ENCODE measurements at regions not wholly inside any gene's neighbourhood (a gene's known extent, or its start where the extent isn't known, plus 50 kb on each side); places are given as distances from the start of the nearest gene placed in this dataset.

GRCh38 chr2:176388861-176389260, 119.6 kb downstream of the MTX2 start:
- Mint-ChIP-seq H3K27ac (ENCODE audit: unreplicated experiment) (no peak overlapping the region), H3K4me3 (ENCODE audit: unreplicated experiment) (no peak overlapping the region), H3K27me3 (ENCODE audit: unreplicated experiment) (no peaks in the 10 kb centered on the region), H3K4me1 (ENCODE audit: low read depth, unreplicated experiment) (no peaks in the 10 kb centered on the region), H3K36me3 (ENCODE audit: unreplicated experiment) (no peaks in the 10 kb centered on the region), H3K9me3 (ENCODE audit: unreplicated experiment) (no peaks in the 10 kb centered on the region)
- no peak for TF ChIP-seq CTCF (IDR thresholded peaks at IDR 0.05; ENCODE audit: partially characterized antibody, unreplicated experiment)
- no peak for DNase-seq

- DNase-seq: no peak
- TF ChIP-seq CTCF (IDR thresholded peaks at IDR 0.05; ENCODE audit: partially characterized antibody, unreplicated experiment): no peak
- Mint-ChIP-seq H3K9me3 (ENCODE audit: unreplicated experiment) (no peaks in the 10 kb centered on the region), H3K4me3 (ENCODE audit: unreplicated experiment) (no peak overlapping the region), H3K36me3 (ENCODE audit: unreplicated experiment) (no peaks in the 10 kb centered on the region), H3K27ac (ENCODE audit: unreplicated experiment) (no peak overlapping the region), H3K4me1 (ENCODE audit: low read depth, unreplicated experiment) (no peaks in the 10 kb centered on the region), H3K27me3 (ENCODE audit: unreplicated experiment) (no peaks in the 10 kb centered on the region)
Measured at GRCh38 chr2:176390276-176391147, 121.3 kb downstream of the MTX2 start.

GRCh38 chr2:176391148-176391419, 121.8 kb downstream of the MTX2 start:
- Mint-ChIP-seq H3K4me3 (ENCODE audit: unreplicated experiment) (no peak overlapping the region), H3K36me3 (ENCODE audit: unreplicated experiment) (no peaks in the 10 kb centered on the region), H3K4me1 (ENCODE audit: low read depth, unreplicated experiment) (no peaks in the 10 kb centered on the region), H3K27ac (ENCODE audit: unreplicated experiment) (no peak overlapping the region), H3K27me3 (ENCODE audit: unreplicated experiment) (no peaks in the 10 kb centered on the region), H3K9me3 (ENCODE audit: unreplicated experiment) (no peaks in the 10 kb centered on the region)
- no peak for TF ChIP-seq CTCF (IDR thresholded peaks at IDR 0.05; ENCODE audit: partially characterized antibody, unreplicated experiment)
- no peak for DNase-seq

- no peak for DNase-seq
- Mint-ChIP-seq H3K27ac (ENCODE audit: unreplicated experiment) (no peak overlapping the region), H3K27me3 (ENCODE audit: unreplicated experiment) (no peaks in the 10 kb centered on the region), H3K36me3 (ENCODE audit: unreplicated experiment) (no peaks in the 10 kb centered on the region), H3K9me3 (ENCODE audit: unreplicated experiment) (no peaks in the 10 kb centered on the region), H3K4me1 (ENCODE audit: low read depth, unreplicated experiment) (no peaks in the 10 kb centered on the region), H3K4me3 (ENCODE audit: unreplicated experiment) (no peak overlapping the region)
- no peak for TF ChIP-seq CTCF (IDR thresholded peaks at IDR 0.05; ENCODE audit: partially characterized antibody, unreplicated experiment)
Measured at GRCh38 chr2:176392249-176392648, 123.0 kb downstream of the MTX2 start.

GRCh38 chr2:176392744-176393414, 123.6 kb downstream of the MTX2 start:
- no peaks in the 10 kb centered on the region for H3K27me3 Mint-ChIP-seq (ENCODE audit: unreplicated experiment)
- no peaks in the 10 kb centered on the region for H3K4me1 Mint-ChIP-seq (ENCODE audit: low read depth, unreplicated experiment)
- H3K4me3 Mint-ChIP-seq (ENCODE audit: unreplicated experiment): no peak overlapping the region
- no peak overlapping the region for H3K27ac Mint-ChIP-seq (ENCODE audit: unreplicated experiment)
- H3K9me3 Mint-ChIP-seq (ENCODE audit: unreplicated experiment): no peaks in the 10 kb centered on the region
- DNase-seq: no peak
- no peaks in the 10 kb centered on the region for H3K36me3 Mint-ChIP-seq (ENCODE audit: unreplicated experiment)
- TF ChIP-seq CTCF (IDR thresholded peaks at IDR 0.05; ENCODE audit: partially characterized antibody, unreplicated experiment): no peak
